HepG2 (cell line): ENCODE measurements at regions not wholly inside any gene's neighbourhood (a gene's known extent, or its start where the extent isn't known, plus 50 kb on each side); places are given as distances from the start of the nearest gene placed in this dataset.

Experiments used
- GABPA ChIP-seq, 2 experiments: IDR thresholded peaks; 2 replicates each; pipeline ENCODE4 v1.6.1; 2011 to 2016; ENCODE audit warnings: low read depth in 2 of 2, low read length in 1 of 2, missing biosample characterization in 1 of 2, missing genetic modification characterization in 1 of 2
- MAFK ChIP-seq, 2 experiments: IDR thresholded peaks in 1 of 2; conservative IDR thresholded peaks in 1 of 2; 2 replicates each; pipeline ENCODE4 v1.6.1; 2011; ENCODE audit warnings: improper control_type of control experiment in 2 of 2, low read length in 2 of 2
- MBD4 ChIP-seq: IDR thresholded peaks from 2 replicates; pipeline ENCODE4 v1.6.1; 2012; ENCODE audit warnings: low read length, inconsistent platforms, borderline replicate concordance
- MEF2D ChIP-seq: sonication (generic); formaldehyde crosslinking; IDR thresholded peaks from 2 replicates; pipeline ENCODE4 v1.5.1; 2020; ENCODE audit warnings: mild to moderate bottlenecking, missing genetic modification reagents
- SMC3 ChIP-seq: IDR thresholded peaks from 2 replicates; pipeline ENCODE4 v1.6.1; 2011; ENCODE audit warnings: low read length, improper control_type of control experiment
- SP4 ChIP-seq: sonication (generic); formaldehyde crosslinking; IDR thresholded peaks from 2 replicates; pipeline ENCODE4 v1.8.1; 2023; ENCODE audit warnings: mild to moderate bottlenecking, missing genetic modification reagents
- TCF7L2 ChIP-seq: IDR thresholded peaks from 2 replicates; pipeline ENCODE4 v1.6.1; 2011; ENCODE audit warnings: mild to moderate bottlenecking, low read depth, low read length, moderate library complexity
- ZNF251 ChIP-seq: sonication (generic); formaldehyde crosslinking; IDR thresholded peaks from 2 replicates; pipeline ENCODE4 v1.9.0; 2021; ENCODE audit warnings: mild to moderate bottlenecking, missing genetic modification reagents
- TF ChIP-seq, protein P1 (sequence below): sonication (generic); formaldehyde crosslinking; conservative IDR thresholded peaks from 2 replicates; pipeline ENCODE4 v1.8.1; 2023; ENCODE audit warnings: missing genetic modification reagents
- TF ChIP-seq, protein P2 (sequence below): sonication (generic); formaldehyde crosslinking; IDR thresholded peaks from 2 replicates; pipeline ENCODE4 v1.5.0; 2020; ENCODE audit warnings: mild to moderate bottlenecking, missing genetic modification reagents, moderate library complexity
- TF ChIP-seq, protein P3 (sequence below), 2 experiments: IDR thresholded peaks; 2 replicates each; pipeline ENCODE4 v1.6.1; 2011 to 2012; ENCODE audit warnings: low read length in 2 of 2, borderline replicate concordance in 1 of 2, low read depth in 1 of 2, mild to moderate bottlenecking in 1 of 2, moderate library complexity in 1 of 2

DNA sequence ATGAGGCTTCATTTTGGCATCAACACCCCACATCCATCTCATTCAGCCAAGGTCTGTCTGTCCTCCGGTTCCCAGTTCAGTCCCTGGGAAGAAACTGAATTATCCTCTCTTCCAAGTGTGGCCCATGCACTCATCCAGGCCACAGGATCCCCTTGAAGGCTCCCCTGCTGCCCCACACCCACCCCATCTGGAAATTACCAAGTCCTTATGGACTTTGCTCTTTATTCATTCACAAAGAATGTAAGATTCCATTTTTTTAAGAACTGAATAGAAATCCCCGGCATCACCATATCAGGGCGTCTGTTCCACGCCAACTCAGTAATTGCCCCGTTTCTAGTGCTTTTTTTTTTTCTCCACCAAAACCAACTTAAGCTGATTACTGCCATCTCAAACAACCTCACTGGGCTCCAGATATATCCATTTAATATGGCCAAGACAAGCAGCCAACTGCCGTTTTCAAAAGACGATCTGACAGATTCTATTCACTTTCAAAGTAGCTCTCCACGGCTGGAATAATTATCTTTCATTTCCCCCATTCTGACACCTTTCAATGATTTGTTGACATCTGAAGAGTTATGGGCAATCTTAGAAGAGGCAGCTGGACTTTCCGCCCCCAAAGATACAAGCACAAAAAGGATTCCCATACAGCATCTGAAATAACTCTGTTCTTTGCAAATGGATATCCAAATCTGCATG lies 55.9 kb downstream of the OLIG1 start:
- TF ChIP-seq MAFK (conservative IDR thresholded peaks at IDR 0.05 in 1 of 2, IDR thresholded peaks at IDR 0.05 in 1 of 2; ENCODE audit: low read length in 2 of 2) (no peak), GABPA (IDR thresholded peaks at IDR 0.05; ENCODE audit: low read depth, low read length) (no peak), GABPA (CRISPR knock-in tag; IDR thresholded peaks at IDR 0.05; ENCODE audit: low read depth) (no peak), SMC3 (no peak), MEF2D (CRISPR knock-in tag) (no peak), SP4 (no peak), ZNF251 (CRISPR knock-in tag) (no peak), TCF7L2 (no peak), MBD4 (no peak)
- TF ChIP-seq, protein P1, sequence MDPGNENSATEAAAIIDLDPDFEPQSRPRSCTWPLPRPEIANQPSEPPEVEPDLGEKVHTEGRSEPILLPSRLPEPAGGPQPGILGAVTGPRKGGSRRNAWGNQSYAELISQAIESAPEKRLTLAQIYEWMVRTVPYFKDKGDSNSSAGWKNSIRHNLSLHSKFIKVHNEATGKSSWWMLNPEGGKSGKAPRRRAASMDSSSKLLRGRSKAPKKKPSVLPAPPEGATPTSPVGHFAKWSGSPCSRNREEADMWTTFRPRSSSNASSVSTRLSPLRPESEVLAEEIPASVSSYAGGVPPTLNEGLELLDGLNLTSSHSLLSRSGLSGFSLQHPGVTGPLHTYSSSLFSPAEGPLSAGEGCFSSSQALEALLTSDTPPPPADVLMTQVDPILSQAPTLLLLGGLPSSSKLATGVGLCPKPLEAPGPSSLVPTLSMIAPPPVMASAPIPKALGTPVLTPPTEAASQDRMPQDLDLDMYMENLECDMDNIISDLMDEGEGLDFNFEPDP: no peak
- TF ChIP-seq, protein P2, sequence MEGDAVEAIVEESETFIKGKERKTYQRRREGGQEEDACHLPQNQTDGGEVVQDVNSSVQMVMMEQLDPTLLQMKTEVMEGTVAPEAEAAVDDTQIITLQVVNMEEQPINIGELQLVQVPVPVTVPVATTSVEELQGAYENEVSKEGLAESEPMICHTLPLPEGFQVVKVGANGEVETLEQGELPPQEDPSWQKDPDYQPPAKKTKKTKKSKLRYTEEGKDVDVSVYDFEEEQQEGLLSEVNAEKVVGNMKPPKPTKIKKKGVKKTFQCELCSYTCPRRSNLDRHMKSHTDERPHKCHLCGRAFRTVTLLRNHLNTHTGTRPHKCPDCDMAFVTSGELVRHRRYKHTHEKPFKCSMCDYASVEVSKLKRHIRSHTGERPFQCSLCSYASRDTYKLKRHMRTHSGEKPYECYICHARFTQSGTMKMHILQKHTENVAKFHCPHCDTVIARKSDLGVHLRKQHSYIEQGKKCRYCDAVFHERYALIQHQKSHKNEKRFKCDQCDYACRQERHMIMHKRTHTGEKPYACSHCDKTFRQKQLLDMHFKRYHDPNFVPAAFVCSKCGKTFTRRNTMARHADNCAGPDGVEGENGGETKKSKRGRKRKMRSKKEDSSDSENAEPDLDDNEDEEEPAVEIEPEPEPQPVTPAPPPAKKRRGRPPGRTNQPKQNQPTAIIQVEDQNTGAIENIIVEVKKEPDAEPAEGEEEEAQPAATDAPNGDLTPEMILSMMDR (CRISPR knock-in tag): no peak
- TF ChIP-seq, protein P3, sequence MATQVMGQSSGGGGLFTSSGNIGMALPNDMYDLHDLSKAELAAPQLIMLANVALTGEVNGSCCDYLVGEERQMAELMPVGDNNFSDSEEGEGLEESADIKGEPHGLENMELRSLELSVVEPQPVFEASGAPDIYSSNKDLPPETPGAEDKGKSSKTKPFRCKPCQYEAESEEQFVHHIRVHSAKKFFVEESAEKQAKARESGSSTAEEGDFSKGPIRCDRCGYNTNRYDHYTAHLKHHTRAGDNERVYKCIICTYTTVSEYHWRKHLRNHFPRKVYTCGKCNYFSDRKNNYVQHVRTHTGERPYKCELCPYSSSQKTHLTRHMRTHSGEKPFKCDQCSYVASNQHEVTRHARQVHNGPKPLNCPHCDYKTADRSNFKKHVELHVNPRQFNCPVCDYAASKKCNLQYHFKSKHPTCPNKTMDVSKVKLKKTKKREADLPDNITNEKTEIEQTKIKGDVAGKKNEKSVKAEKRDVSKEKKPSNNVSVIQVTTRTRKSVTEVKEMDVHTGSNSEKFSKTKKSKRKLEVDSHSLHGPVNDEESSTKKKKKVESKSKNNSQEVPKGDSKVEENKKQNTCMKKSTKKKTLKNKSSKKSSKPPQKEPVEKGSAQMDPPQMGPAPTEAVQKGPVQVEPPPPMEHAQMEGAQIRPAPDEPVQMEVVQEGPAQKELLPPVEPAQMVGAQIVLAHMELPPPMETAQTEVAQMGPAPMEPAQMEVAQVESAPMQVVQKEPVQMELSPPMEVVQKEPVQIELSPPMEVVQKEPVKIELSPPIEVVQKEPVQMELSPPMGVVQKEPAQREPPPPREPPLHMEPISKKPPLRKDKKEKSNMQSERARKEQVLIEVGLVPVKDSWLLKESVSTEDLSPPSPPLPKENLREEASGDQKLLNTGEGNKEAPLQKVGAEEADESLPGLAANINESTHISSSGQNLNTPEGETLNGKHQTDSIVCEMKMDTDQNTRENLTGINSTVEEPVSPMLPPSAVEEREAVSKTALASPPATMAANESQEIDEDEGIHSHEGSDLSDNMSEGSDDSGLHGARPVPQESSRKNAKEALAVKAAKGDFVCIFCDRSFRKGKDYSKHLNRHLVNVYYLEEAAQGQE (IDR thresholded peaks at IDR 0.05; ENCODE audit: borderline replicate concordance in 1 of 2, low read depth in 1 of 2, low read length in 2 of 2): no peak
